Stimulated activated naive CD8-positive, alpha-beta T cell treated with anti-CD3 and anti-CD28 coated beads, Interleukin-15, Interleukin-2, amounts not matched to agents 100 ng/mL and 50 ng/mL, for 24 hours (primary cell): ENCODE measurements at regions not wholly inside any gene's neighbourhood (a gene's known extent, or its start where the extent isn't known, plus 50 kb on each side); places are given as distances from the start of the nearest gene placed in this dataset.

Source experiments
- H3K27ac Mint-ChIP-seq: one replicate; pipeline ENCODE4 v1.8.0; 2021; ENCODE audit warnings: mild to moderate bottlenecking, mixed read lengths
- H3K27me3 Mint-ChIP-seq: one replicate; pipeline ENCODE4 v1.8.0; 2021; ENCODE audit warnings: mixed read lengths
- H3K36me3 Mint-ChIP-seq: one replicate; pipeline ENCODE4 v1.8.0; 2021; ENCODE audit warnings: low read depth, mixed read lengths
- H3K4me1 Mint-ChIP-seq: one replicate; pipeline ENCODE4 v1.8.0; 2021; ENCODE audit warnings: low read depth, mixed read lengths
- H3K4me3 Mint-ChIP-seq: one replicate; pipeline ENCODE4 v1.8.0; 2021; ENCODE audit warnings: mild to moderate bottlenecking, mixed read lengths
- H3K9me3 Mint-ChIP-seq: one replicate; pipeline ENCODE4 v1.8.0; 2021; ENCODE audit warnings: mixed read lengths

DNA sequence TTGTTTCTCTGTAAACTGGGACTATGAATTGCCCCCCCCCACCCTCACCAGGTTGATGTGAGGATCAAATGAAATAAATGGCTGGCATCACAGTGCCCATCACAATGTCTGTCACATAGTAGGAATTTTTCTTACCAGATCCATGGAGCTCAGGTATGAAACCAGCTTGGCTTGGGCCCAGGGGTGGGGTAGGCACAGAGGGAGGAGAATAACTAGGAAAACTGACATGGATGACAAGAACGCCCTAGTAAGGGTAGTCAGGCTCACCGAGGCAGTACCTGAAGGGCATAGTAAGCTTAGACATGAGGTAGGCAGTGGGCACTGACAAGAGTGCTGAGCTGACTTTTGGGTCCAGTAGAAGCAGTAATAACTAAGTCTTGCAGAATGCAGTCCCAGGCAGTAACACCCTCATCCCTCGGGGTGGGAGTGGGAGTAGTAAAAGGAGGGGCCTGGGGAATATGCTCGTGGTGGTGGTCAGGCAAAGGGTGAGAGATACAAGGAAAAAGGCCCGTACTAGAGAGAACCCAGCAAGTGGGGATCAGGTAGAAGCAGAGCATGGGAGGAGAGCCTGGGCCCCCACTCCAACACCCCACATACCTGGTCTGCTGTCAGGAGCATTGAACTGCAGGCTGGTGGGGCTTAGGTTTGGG lies 155.9 kb upstream of the PJA1 start:
- Mint-ChIP-seq H3K9me3 (no peaks in the 10 kb centered on the region), H3K36me3 (no peaks in the 10 kb centered on the region), H3K27me3 (no peaks in the 10 kb centered on the region), H3K4me1 (no peaks in the 10 kb centered on the region), H3K27ac (no peak overlapping the region), H3K4me3 (no peak overlapping the region)

DNA sequence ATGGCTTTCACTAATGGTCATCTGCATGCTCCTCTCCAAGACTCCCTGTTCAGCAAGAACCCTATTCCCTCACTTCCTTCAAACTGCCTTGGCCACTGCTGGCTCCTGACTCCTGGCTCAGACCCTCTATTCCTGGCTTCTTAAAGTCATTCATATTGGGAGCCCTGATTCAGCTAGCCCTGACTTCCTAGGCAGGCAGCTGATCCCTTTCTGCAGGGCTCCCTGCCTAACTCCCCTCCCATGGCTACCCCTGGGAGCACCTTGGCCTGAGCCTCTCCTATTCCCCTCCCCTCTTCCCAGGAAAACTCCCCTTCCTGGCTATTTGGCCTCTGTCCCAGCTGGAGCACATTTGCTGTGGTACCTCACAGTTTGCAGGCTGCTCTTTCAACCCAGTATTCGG lies 154.9 kb upstream of the PJA1 start:
- no peaks in the 10 kb centered on the region for H3K4me1 Mint-ChIP-seq
- H3K27me3 Mint-ChIP-seq: no peaks in the 10 kb centered on the region
- no peaks in the 10 kb centered on the region for H3K9me3 Mint-ChIP-seq
- no peak overlapping the region for H3K27ac Mint-ChIP-seq
- no peaks in the 10 kb centered on the region for H3K36me3 Mint-ChIP-seq
- no peak overlapping the region for H3K4me3 Mint-ChIP-seq

- no peaks in the 10 kb centered on the region for H3K27me3 Mint-ChIP-seq
- no peaks in the 10 kb centered on the region for H3K9me3 Mint-ChIP-seq
- H3K4me3 Mint-ChIP-seq: no peak overlapping the region
- no peaks in the 10 kb centered on the region for H3K4me1 Mint-ChIP-seq
- H3K27ac Mint-ChIP-seq: no peak overlapping the region
- no peaks in the 10 kb centered on the region for H3K36me3 Mint-ChIP-seq
These were observed 154.1 kb upstream of the PJA1 start for GRCh38 chrX:69319376-69319775.

- no peak overlapping the region for H3K4me3 Mint-ChIP-seq
- no peak overlapping the region for H3K27ac Mint-ChIP-seq
- H3K36me3 Mint-ChIP-seq: no peaks in the 10 kb centered on the region
- H3K27me3 Mint-ChIP-seq: no peaks in the 10 kb centered on the region
- H3K4me1 Mint-ChIP-seq: no peaks in the 10 kb centered on the region
- H3K9me3 Mint-ChIP-seq: no peaks in the 10 kb centered on the region
These were observed 153.5 kb upstream of the PJA1 start for GRCh38 chrX:69318651-69319340.

GRCh38 chrX:69317721-69318120 lies 152.5 kb upstream of the PJA1 start:
- Mint-ChIP-seq H3K4me1 (no peaks in the 10 kb centered on the region), H3K27ac (no peak overlapping the region), H3K36me3 (no peaks in the 10 kb centered on the region), H3K9me3 (no peaks in the 10 kb centered on the region), H3K4me3 (no peak overlapping the region), H3K27me3 (no peaks in the 10 kb centered on the region)

GRCh38 chrX:69314436-69315348 lies 149.4 kb upstream of the PJA1 start:
- Mint-ChIP-seq H3K27ac (no peak overlapping the region), H3K4me3 (no peak overlapping the region), H3K36me3 (no peaks in the 10 kb centered on the region), H3K9me3 (no peaks in the 10 kb centered on the region), H3K4me1 (no peaks in the 10 kb centered on the region), H3K27me3 (no peaks in the 10 kb centered on the region)

GRCh38 chrX:69313617-69314290 lies 148.5 kb upstream of the PJA1 start:
- H3K9me3 Mint-ChIP-seq: no peaks in the 10 kb centered on the region
- H3K4me1 Mint-ChIP-seq: no peaks in the 10 kb centered on the region
- H3K27ac Mint-ChIP-seq: no peak overlapping the region
- H3K4me3 Mint-ChIP-seq: no peak overlapping the region
- H3K27me3 Mint-ChIP-seq: no peaks in the 10 kb centered on the region
- H3K36me3 Mint-ChIP-seq: no peaks in the 10 kb centered on the region

DNA sequence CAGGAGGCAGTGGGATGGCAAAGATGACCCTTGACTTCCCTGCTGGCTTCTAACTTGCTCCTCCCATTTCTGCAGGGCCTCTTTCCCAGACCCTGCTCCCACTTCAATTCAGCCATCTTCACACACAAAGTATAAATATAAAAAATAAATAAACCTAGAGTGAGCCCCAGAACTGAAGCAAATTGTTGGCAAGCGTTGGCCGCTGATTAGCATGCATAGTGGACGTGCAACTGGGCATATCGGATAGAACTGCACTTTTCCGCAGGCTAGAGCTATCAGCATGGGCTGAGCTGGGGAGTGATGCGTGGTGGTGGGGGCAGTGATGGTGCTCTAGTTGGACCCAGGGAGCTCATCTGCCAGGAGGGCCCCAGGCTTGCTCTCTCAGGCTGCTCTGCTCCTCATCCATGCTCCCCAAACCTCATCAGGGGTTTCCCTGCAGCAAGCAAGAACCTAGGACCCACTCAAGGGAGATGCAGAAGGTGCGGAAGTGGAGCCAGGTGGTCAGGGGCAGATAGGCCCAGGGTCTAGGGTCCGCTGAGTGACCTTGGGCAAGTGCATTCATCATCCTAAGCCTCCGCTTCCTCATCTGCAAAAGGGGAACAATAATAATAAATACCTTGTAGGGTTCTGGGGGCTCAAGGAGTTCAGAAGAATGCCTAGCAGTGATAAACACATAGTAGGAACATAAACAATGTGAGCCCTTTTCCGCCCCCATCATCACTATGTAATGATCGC lies 146.8 kb upstream of the PJA1 start:
- no peaks in the 10 kb centered on the region for H3K4me1 Mint-ChIP-seq
- no peaks in the 10 kb centered on the region for H3K9me3 Mint-ChIP-seq
- no peak overlapping the region for H3K27ac Mint-ChIP-seq
- H3K36me3 Mint-ChIP-seq: no peaks in the 10 kb centered on the region
- no peak overlapping the region for H3K4me3 Mint-ChIP-seq
- no peaks in the 10 kb centered on the region for H3K27me3 Mint-ChIP-seq

DNA sequence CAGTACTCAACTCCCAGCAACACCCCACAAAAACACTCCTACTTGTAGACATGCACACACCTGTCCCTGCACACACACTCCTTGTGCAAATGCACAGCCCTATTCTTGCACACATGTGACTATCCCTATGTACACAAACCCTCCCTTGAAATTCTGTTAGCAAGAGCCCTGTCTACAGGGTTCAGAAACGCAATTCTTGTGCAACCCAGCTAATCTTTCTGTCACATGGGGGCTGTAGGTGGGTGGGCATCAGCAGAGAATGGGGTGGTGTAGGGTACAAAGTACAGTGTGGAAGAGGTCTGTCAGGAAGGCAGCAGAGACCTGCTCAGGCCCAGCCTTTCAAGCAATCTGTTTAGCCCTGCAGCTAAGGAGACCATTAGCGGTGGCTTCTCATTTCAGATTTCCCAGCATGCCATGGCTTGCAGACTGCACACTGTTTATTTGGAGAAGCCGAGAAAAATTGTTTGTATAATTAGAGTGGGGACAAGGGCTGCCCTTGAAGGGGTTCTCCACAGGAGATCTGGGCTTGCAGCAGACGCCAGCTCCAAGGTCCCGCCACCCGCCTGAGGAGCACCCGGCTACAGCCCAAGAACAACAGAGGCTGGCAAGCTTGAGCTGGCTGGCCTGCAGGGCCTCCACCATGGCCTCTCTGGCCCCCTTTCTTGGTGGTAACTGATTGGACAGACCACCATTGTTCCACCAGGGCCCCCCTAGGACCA lies 144.0 kb upstream of the PJA1 start:
- H3K9me3 Mint-ChIP-seq: no peaks in the 10 kb centered on the region
- H3K4me3 Mint-ChIP-seq: no peak overlapping the region
- peaks cover 3% of the 10 kb centered on the region for H3K27me3 Mint-ChIP-seq
- no peak overlapping the region for H3K27ac Mint-ChIP-seq
- H3K36me3 Mint-ChIP-seq: no peaks in the 10 kb centered on the region
- H3K4me1 Mint-ChIP-seq: no peaks in the 10 kb centered on the region

DNA sequence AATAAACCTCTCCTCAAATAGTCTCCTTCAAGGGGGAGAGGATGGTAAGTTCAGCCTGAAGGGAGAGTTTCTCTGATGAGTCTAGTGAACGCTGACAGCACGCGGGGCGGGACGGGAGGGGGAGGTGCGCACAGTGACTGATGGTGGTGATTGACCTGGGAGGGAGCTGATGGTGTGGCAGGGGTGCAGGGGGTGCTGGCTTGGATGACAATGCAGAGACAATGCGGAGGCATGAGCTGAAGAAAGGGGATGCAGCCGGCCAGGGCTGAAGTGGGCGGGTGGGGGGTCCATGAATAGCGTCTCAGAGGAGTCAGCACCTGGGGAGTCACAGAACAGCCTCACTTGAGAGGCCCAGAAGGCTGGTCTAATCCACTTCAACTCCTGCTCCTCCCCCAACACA lies 142.5 kb upstream of the PJA1 start:
- H3K27me3 Mint-ChIP-seq: peaks cover 3% of the 10 kb centered on the region
- no peaks in the 10 kb centered on the region for H3K36me3 Mint-ChIP-seq
- no peak overlapping the region for H3K27ac Mint-ChIP-seq
- H3K4me1 Mint-ChIP-seq: no peaks in the 10 kb centered on the region
- H3K9me3 Mint-ChIP-seq: no peaks in the 10 kb centered on the region
- no peak overlapping the region for H3K4me3 Mint-ChIP-seq

- H3K36me3 Mint-ChIP-seq: no peaks in the 10 kb centered on the region
- no peaks in the 10 kb centered on the region for H3K9me3 Mint-ChIP-seq
- no peaks in the 10 kb centered on the region for H3K4me1 Mint-ChIP-seq
- peaks cover 3% of the 10 kb centered on the region for H3K27me3 Mint-ChIP-seq
- H3K27ac Mint-ChIP-seq: no peak overlapping the region
- no peak overlapping the region for H3K4me3 Mint-ChIP-seq
These were observed 141.8 kb upstream of the PJA1 start for GRCh38 chrX:69307029-69307428.

GRCh38 chrX:69306063-69306404 lies 140.8 kb upstream of the PJA1 start:
- Mint-ChIP-seq H3K36me3 (no peaks in the 10 kb centered on the region), H3K4me3 (no peak overlapping the region), H3K27me3 (peaks cover 3% of the 10 kb centered on the region), H3K4me1 (no peaks in the 10 kb centered on the region), H3K27ac (no peak overlapping the region), H3K9me3 (no peaks in the 10 kb centered on the region)

DNA sequence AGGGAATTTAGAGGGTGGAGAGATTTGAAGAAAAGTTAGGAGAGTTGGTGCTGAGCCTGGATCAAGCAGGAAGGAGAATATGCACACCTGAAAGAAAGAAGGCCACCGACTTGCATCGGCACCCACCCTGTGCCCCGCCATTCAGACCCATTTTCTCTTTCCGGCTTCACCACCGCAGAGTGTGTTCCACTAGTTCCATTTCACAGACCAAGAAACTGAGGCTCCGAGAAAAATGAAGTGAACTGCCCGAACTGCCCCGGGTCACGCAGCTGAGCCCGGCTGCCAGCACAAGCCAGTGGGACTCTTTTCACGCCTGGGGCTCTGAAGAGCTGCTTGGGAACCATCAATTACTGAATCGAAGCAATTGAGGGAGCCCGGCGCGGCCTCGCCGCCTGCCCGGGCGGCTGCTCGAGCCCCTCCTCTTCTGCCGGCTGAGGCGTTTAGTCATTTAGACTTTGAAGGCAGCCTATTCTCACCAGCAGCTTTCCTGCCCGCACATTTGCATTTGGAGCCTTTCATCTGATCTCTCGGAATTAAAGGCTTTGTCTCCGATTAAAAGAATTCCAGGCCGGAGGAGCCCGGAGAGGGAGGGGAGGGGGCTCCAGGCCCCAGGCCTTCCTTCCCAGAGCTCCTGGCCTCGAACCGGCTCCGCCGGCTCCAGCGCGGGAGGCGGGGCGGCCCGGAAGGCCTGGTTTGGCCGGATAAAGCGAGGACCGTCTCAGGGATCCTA lies 140.2 kb upstream of the PJA1 start:
- Mint-ChIP-seq H3K27me3 (peaks cover 3% of the 10 kb centered on the region), H3K27ac (no peak overlapping the region), H3K36me3 (no peaks in the 10 kb centered on the region), H3K4me1 (no peaks in the 10 kb centered on the region), H3K9me3 (no peaks in the 10 kb centered on the region), H3K4me3 (no peak overlapping the region)
